IPS-18a (cell line): ENCODE measurements at regions not wholly inside any gene's neighbourhood (a gene's known extent, or its start where the extent isn't known, plus 50 kb on each side); places are given as distances from the start of the nearest gene placed in this dataset.

Experiments
- H3K27ac ChIP-seq: one replicate; pipeline ENCODE4 v1.5.1; 2013; ENCODE audit warnings: low read length
- H3K27me3 ChIP-seq: one replicate; pipeline ENCODE4 v1.6.1; 2013; ENCODE audit warnings: mild to moderate bottlenecking, low read length; ENCODE audit not compliant: control insufficient read depth, insufficient read depth
- H3K36me3 ChIP-seq: one replicate; pipeline ENCODE4 v1.6.1; 2013; ENCODE audit warnings: low read depth, low read length; ENCODE audit not compliant: control insufficient read depth
- H3K4me1 ChIP-seq: one replicate; pipeline ENCODE4 v1.6.1; 2013; ENCODE audit warnings: low read depth, low read length; ENCODE audit not compliant: control insufficient read depth
- H3K4me3 ChIP-seq: one replicate; pipeline ENCODE4 v1.5.1; 2013; ENCODE audit warnings: low read length
- H3K9ac ChIP-seq: one replicate; pipeline ENCODE4 v1.6.1; 2013; ENCODE audit warnings: mild to moderate bottlenecking, low read length, moderate library complexity
- H3K9me3 ChIP-seq: one replicate; pipeline ENCODE4 v1.6.1; 2013; ENCODE audit warnings: low read depth, low read length; ENCODE audit not compliant: control insufficient read depth

- H3K4me3 ChIP-seq, result peak overlapping the region; percentile 64
- no peak overlapping the region for H3K27ac ChIP-seq
- peaks cover 34% of the 10 kb centered on the region for H3K4me1 ChIP-seq
- no peaks in the 10 kb centered on the region for H3K36me3 ChIP-seq
- H3K9me3 ChIP-seq, result no peaks in the 10 kb centered on the region
- H3K9ac ChIP-seq, result peak overlapping the region; percentile 40
- H3K27me3 ChIP-seq, result peaks cover 36% of the 10 kb centered on the region
Measured at GRCh38 chr6:167678102-167679101, 148.3 kb upstream of the AFDN start.

- H3K27ac ChIP-seq, result no peak overlapping the region
- H3K9me3 ChIP-seq, result no peaks in the 10 kb centered on the region
- H3K9ac ChIP-seq, result peak overlapping the region; percentile 23
- H3K4me3 ChIP-seq, result peak overlapping the region; percentile 64
- H3K27me3 ChIP-seq, result peaks cover 36% of the 10 kb centered on the region
- peaks cover 34% of the 10 kb centered on the region for H3K4me1 ChIP-seq
- H3K36me3 ChIP-seq, result no peaks in the 10 kb centered on the region
Measured at GRCh38 chr6:167679122-167679736, 147.5 kb upstream of the AFDN start.

- no peak overlapping the region for H3K9ac ChIP-seq
- peak overlapping the region; percentile 64 for H3K4me3 ChIP-seq
- H3K9me3 ChIP-seq, result no peaks in the 10 kb centered on the region
- H3K27ac ChIP-seq, result no peak overlapping the region
- H3K36me3 ChIP-seq, result no peaks in the 10 kb centered on the region
- peaks cover 36% of the 10 kb centered on the region for H3K4me1 ChIP-seq
- peaks cover 36% of the 10 kb centered on the region for H3K27me3 ChIP-seq
Measured at GRCh38 chr6:167679790-167680604, 146.7 kb upstream of the AFDN start.

GRCh38 chr6:167680605-167681149 lies 146.0 kb upstream of the AFDN start:
- no peak overlapping the region for H3K4me3 ChIP-seq
- H3K27ac ChIP-seq, result no peak overlapping the region
- H3K9me3 ChIP-seq, result no peaks in the 10 kb centered on the region
- no peak overlapping the region for H3K9ac ChIP-seq
- no peaks in the 10 kb centered on the region for H3K36me3 ChIP-seq
- H3K27me3 ChIP-seq, result peaks cover 36% of the 10 kb centered on the region
- H3K4me1 ChIP-seq, result peaks cover 40% of the 10 kb centered on the region

- Histone ChIP-seq H3K9ac (no peak overlapping the region), H3K4me1 (peaks cover 30% of the 10 kb centered on the region), H3K4me3 (no peak overlapping the region), H3K9me3 (no peaks in the 10 kb centered on the region), H3K27me3 (peaks cover 32% of the 10 kb centered on the region), H3K27ac (no peak overlapping the region), H3K36me3 (no peaks in the 10 kb centered on the region)
Measured at GRCh38 chr6:167682125-167682524, 144.6 kb upstream of the AFDN start.

GRCh38 chr6:167682546-167683027 lies 144.1 kb upstream of the AFDN start:
- Histone ChIP-seq H3K27me3 (peaks cover 27% of the 10 kb centered on the region), H3K27ac (no peak overlapping the region), H3K9me3 (no peaks in the 10 kb centered on the region), H3K9ac (no peak overlapping the region), H3K4me3 (no peak overlapping the region), H3K36me3 (no peaks in the 10 kb centered on the region), H3K4me1 (peaks cover 26% of the 10 kb centered on the region)

GRCh38 chr6:167683028-167683862 lies 143.5 kb upstream of the AFDN start:
- Histone ChIP-seq H3K36me3 (no peaks in the 10 kb centered on the region), H3K27ac (no peak overlapping the region), H3K4me1 (peaks cover 19% of the 10 kb centered on the region), H3K27me3 (peaks cover 22% of the 10 kb centered on the region), H3K9me3 (no peaks in the 10 kb centered on the region), H3K9ac (no peak overlapping the region), H3K4me3 (no peak overlapping the region)

GRCh38 chr6:167684276-167685104 lies 142.2 kb upstream of the AFDN start:
- H3K9me3 ChIP-seq, result no peaks in the 10 kb centered on the region
- peaks cover 16% of the 10 kb centered on the region for H3K27me3 ChIP-seq
- H3K4me3 ChIP-seq, result no peak overlapping the region
- no peak overlapping the region for H3K27ac ChIP-seq
- peaks cover 13% of the 10 kb centered on the region for H3K4me1 ChIP-seq
- no peak overlapping the region for H3K9ac ChIP-seq
- no peaks in the 10 kb centered on the region for H3K36me3 ChIP-seq

GRCh38 chr6:167685654-167686053 lies 141.1 kb upstream of the AFDN start:
- no peaks in the 10 kb centered on the region for H3K9me3 ChIP-seq
- H3K9ac ChIP-seq, result no peak overlapping the region
- peaks cover 8% of the 10 kb centered on the region for H3K4me1 ChIP-seq

More at GRCh38 chr6:167685654-167686053, 141.1 kb upstream of the AFDN start:
- Histone ChIP-seq H3K4me3 (no peak overlapping the region), H3K27me3 (peaks cover 4% of the 10 kb centered on the region), H3K27ac (no peak overlapping the region), H3K36me3 (no peaks in the 10 kb centered on the region)
